H1 (cell line): ENCODE measurements at regions not wholly inside any gene's neighbourhood (a gene's known extent, or its start where the extent isn't known, plus 50 kb on each side); places are given as distances from the start of the nearest gene placed in this dataset.

Experiments
- EP300 ChIP-seq, 2 experiments: IDR thresholded peaks; 1 replicate in 1 of 2; 2 replicates in 1 of 2; pipeline ENCODE4 v1.6.1; 2011 to 2012; ENCODE audit warnings: low read depth in 2 of 2, low read length in 2 of 2, mild to moderate bottlenecking in 2 of 2, borderline replicate concordance in 1 of 2, inconsistent platforms in 1 of 2, moderate library complexity in 1 of 2
- TF ChIP-seq, protein P1 (sequence below): IDR thresholded peaks from 2 replicates; pipeline ENCODE4 v1.6.1; 2012; ENCODE audit warnings: inconsistent platforms

DNA sequence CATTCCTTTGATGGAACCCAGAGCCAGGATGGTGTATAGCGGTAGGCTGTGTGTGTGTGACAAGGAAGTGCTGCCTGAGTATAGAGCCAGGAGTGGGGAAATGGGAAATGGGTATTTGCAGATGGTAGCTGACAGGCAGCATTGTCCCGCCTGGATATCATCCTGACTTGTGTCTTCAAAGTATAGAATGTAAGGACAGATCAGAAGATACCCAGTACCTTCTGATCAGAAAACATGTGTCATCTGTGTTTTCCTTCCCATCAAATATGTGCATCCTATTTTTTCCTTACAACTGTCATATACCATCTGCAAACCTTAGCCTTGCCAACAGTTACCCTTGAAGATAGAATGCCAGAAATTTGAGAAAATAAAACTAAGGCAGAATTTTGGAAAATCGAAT is 146.2 kb upstream of the CBLB start (continued):
- TF ChIP-seq, protein P1, sequence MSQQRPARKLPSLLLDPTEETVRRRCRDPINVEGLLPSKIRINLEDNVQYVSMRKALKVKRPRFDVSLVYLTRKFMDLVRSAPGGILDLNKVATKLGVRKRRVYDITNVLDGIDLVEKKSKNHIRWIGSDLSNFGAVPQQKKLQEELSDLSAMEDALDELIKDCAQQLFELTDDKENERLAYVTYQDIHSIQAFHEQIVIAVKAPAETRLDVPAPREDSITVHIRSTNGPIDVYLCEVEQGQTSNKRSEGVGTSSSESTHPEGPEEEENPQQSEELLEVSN: no peak
- TF ChIP-seq EP300 (IDR thresholded peaks at IDR 0.05; ENCODE audit: borderline replicate concordance in 1 of 2, low read depth in 2 of 2, low read length in 2 of 2): no peak
